Stimulated activated effector memory CD8-positive, alpha-beta T cell treated with anti-CD3 and anti-CD28 coated beads, Interleukin-12 subunit alpha, Interleukin-12 subunit beta, amount 100 ng/mL, for 72 hours (primary cell): ENCODE measurements at regions not wholly inside any gene's neighbourhood (a gene's known extent, or its start where the extent isn't known, plus 50 kb on each side); places are given as distances from the start of the nearest gene placed in this dataset.

Experiments
- ATAC-seq: fragments of 150-1000 bp; cut with Tn5 transposase; 2 replicates; pipeline ENCODE4 v1.10.0; 2021
- DNase-seq, 2 donors: peaks; one replicate each; pipeline ENCODE4 v3.0.0; 2021 to 2022; ENCODE audit warnings: low spot score in 2 of 2
- H3K27ac Mint-ChIP-seq: one replicate; pipeline ENCODE4 v1.8.0; 2022; ENCODE audit warnings: mild to moderate bottlenecking, mixed read lengths
- H3K36me3 Mint-ChIP-seq: one replicate; pipeline ENCODE4 v1.8.0; 2022; ENCODE audit warnings: mild to moderate bottlenecking, mixed read lengths
- H3K4me1 Mint-ChIP-seq: one replicate; pipeline ENCODE4 v1.8.0; 2022; ENCODE audit warnings: mixed read lengths
- H3K4me3 Mint-ChIP-seq: one replicate; pipeline ENCODE4 v1.8.0; 2022; ENCODE audit warnings: mild to moderate bottlenecking, mixed read lengths
- H3K9me3 Mint-ChIP-seq: one replicate; pipeline ENCODE4 v1.8.0; 2022; ENCODE audit warnings: mixed read lengths

DNA sequence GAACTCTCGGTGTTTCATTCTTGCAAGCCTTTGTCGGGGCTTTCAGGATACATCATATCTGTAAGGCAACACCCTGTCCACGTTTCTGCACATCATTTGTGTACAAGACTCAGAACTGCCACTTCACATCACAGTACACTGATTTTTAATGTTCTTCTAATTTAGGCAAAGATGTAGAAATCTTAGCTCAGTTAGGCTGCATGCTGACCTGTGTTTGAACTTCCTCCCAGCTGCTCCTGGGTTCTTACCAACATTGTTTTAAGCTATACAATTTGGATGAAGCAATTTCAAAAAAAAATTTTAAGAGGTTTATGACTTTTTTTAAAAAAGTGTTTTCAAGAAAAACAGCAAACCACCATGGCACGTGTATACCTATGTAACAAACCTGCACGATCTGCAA is 1047.9 kb upstream of the SLC10A2 start:
- H3K4me3 Mint-ChIP-seq = no peak overlapping the region
- no peak overlapping the region for H3K27ac Mint-ChIP-seq
- no peak for DNase-seq
- peaks cover 5% of the 10 kb centered on the region for H3K9me3 Mint-ChIP-seq
- H3K36me3 Mint-ChIP-seq = no peaks in the 10 kb centered on the region
- ATAC-seq = no peak
- no peaks in the 10 kb centered on the region for H3K4me1 Mint-ChIP-seq

DNA sequence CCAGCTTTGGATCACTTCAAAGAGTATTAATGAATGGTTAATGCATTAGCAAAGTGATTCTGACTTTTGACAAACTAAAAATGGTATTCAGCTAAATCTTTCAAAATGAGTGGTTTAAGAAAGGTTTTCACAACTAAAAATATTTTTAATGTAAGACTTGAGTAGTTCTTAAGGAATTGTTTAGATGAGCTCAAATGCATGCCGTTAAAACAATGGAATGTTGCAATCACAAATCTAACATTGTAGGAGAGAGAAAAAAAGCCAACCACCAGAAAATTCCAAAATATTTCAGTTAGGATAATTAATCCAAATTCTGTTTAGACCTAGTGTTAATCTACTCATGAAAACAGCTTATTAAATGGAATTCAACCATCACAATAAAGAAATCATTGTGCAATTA is 1044.8 kb upstream of the SLC10A2 start:
- H3K9me3 Mint-ChIP-seq = peaks cover 7% of the 10 kb centered on the region
- no peak overlapping the region for H3K4me3 Mint-ChIP-seq
- DNase-seq (no peak), ATAC-seq (no peak)
- H3K36me3 Mint-ChIP-seq = no peaks in the 10 kb centered on the region
- H3K4me1 Mint-ChIP-seq = no peaks in the 10 kb centered on the region
- H3K27ac Mint-ChIP-seq = no peak overlapping the region

DNA sequence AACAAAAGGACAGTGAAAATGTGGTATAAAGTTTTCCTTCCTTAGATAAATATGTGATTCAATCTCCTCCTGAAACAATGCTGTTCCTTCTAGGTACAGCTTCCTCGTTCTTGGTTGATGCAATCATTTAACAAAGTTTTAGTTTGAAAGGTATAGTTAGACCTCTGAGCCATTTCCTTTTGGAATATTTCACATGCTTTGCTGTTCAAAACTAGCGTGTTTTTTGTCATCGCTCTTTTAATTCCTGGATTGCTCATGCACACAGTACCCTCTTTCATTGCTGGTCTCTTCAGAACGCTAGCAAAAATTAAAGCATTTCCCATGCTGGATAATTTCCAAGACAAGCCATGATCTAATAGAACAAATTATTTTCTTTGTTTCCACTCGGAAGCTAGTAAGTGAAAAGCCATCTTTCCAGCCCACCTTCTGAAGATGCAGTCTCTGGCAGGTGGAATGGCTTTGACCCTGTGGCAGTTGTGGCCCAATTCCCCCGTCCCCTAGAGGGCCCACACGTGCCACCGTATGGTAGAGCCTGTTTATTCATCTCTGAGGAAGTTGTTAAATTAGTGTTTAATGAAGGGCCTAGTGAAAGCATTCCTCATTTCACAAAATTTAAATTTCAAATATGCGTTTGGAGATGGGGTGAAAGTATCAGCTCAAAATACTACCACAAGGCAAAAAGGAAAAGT is 1040.6 kb upstream of the SLC10A2 start:
- H3K4me1 Mint-ChIP-seq = no peaks in the 10 kb centered on the region

GRCh38 chr13:104105418-104106355 is 1039.5 kb upstream of the SLC10A2 start:
- Mint-ChIP-seq H3K9me3 (peaks cover 23% of the 10 kb centered on the region), H3K36me3 (no peaks in the 10 kb centered on the region), H3K4me1 (no peaks in the 10 kb centered on the region), H3K27ac (no peak overlapping the region), H3K4me3 (no peak overlapping the region)
- DNase-seq (no peak), ATAC-seq (no peak)

More for the DNA sequence above, 1040.6 kb upstream of the SLC10A2 start:
- Mint-ChIP-seq H3K9me3 (peaks cover 22% of the 10 kb centered on the region), H3K27ac (no peak overlapping the region), H3K36me3 (no peaks in the 10 kb centered on the region), H3K4me3 (no peak overlapping the region)
- no peak for ATAC-seq
- DNase-seq = no peak

GRCh38 chr13:104099750-104100149 is 1033.5 kb upstream of the SLC10A2 start:
- H3K27ac Mint-ChIP-seq = no peak overlapping the region
- H3K4me3 Mint-ChIP-seq = no peak overlapping the region
- H3K9me3 Mint-ChIP-seq = peaks cover 25% of the 10 kb centered on the region
- H3K36me3 Mint-ChIP-seq = no peaks in the 10 kb centered on the region
- DNase-seq = no peak
- no peaks in the 10 kb centered on the region for H3K4me1 Mint-ChIP-seq
- no peak for ATAC-seq

DNA sequence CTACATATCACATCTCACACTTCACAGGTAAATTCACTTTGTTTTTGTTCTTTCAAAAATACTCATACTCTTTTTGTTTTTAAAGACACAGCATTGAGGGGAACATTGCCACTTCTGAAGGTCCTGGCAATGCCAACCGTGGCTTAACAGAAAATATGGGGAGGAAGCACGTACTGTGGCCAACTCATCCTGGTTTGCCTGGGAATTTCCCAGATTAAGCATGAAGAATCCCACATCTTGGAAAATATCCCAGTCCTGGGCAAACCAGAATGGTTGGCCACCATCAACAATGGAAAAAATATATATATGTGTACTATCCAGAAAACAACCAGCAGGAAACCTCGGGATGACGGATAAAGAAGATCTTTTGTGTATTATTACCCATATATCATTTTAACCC is 1032.2 kb upstream of the SLC10A2 start:
- Mint-ChIP-seq H3K27ac (no peak overlapping the region), H3K36me3 (no peaks in the 10 kb centered on the region), H3K4me1 (no peaks in the 10 kb centered on the region), H3K9me3 (peaks cover 26% of the 10 kb centered on the region), H3K4me3 (no peak overlapping the region)
- ATAC-seq (no peak), DNase-seq (no peak)

GRCh38 chr13:104086759-104087158 is 1020.5 kb upstream of the SLC10A2 start:
- peaks cover 10% of the 10 kb centered on the region for H3K9me3 Mint-ChIP-seq
- no peaks in the 10 kb centered on the region for H3K36me3 Mint-ChIP-seq
- ATAC-seq (no peak), DNase-seq (no peak)
- no peaks in the 10 kb centered on the region for H3K4me1 Mint-ChIP-seq
- no peak overlapping the region for H3K4me3 Mint-ChIP-seq
- H3K27ac Mint-ChIP-seq = no peak overlapping the region

DNA sequence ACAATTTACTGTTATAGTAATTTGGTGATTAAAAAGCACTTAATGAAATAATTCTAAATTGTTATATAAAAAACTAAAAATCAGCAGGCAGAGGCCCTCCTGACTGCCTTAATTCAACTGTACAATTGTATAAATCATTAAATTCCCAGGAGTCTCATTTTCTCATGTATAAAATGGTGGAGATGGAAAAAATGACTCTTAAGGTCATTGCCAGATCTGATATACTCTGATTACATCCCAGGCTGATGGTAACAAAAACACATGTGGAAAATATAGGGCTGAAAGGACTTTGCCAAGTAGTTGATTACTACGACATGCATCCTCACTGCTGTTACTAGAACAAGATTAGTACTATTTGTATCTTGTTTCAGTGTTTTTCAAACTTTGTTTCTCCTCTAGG is 1020.0 kb upstream of the SLC10A2 start:
- H3K36me3 Mint-ChIP-seq = no peaks in the 10 kb centered on the region
- no peak overlapping the region for H3K4me3 Mint-ChIP-seq
- H3K27ac Mint-ChIP-seq = no peak overlapping the region
- DNase-seq (no peak), ATAC-seq (no peak)
- H3K4me1 Mint-ChIP-seq = no peaks in the 10 kb centered on the region
- peaks cover 10% of the 10 kb centered on the region for H3K9me3 Mint-ChIP-seq

DNA sequence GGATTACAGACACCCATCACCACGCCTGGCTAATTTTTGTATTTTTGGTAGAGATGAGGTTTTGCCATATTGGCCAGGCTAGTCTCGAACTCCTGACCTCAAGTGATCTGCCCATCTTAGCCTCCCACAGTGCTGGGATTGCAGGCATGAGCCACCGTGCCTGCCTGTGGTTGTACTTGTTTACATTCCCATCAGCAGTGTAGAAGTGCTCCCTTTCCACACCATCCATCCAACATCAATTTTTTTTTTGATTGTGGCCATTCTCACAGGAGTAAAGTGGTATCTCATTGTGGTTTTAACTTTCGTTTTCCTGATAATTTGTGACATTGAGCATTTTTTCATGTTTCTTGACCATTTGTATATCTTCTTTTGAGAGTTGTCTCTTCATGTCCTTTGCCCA is 1019.4 kb upstream of the SLC10A2 start:
- Mint-ChIP-seq H3K9me3 (peaks cover 10% of the 10 kb centered on the region), H3K27ac (no peak overlapping the region), H3K36me3 (no peaks in the 10 kb centered on the region), H3K4me3 (no peak overlapping the region), H3K4me1 (no peaks in the 10 kb centered on the region)
- no peak for ATAC-seq
- DNase-seq = no peak

- DNase-seq = no peak
- Mint-ChIP-seq H3K4me3 (no peak overlapping the region), H3K9me3 (peaks cover 14% of the 10 kb centered on the region), H3K36me3 (no peaks in the 10 kb centered on the region), H3K27ac (no peak overlapping the region), H3K4me1 (no peaks in the 10 kb centered on the region)
- ATAC-seq = no peak
Observed at GRCh38 chr13:104074326-104074725, 1008.1 kb upstream of the SLC10A2 start.

- H3K4me3 Mint-ChIP-seq = no peak overlapping the region
- H3K9me3 Mint-ChIP-seq = peaks cover 14% of the 10 kb centered on the region
- DNase-seq = no peak
- no peak overlapping the region for H3K27ac Mint-ChIP-seq
- H3K36me3 Mint-ChIP-seq = no peaks in the 10 kb centered on the region
- ATAC-seq = no peak
- no peaks in the 10 kb centered on the region for H3K4me1 Mint-ChIP-seq
Observed at GRCh38 chr13:104071806-104072205, 1005.6 kb upstream of the SLC10A2 start.

- no peak for ATAC-seq
- Mint-ChIP-seq H3K36me3 (no peaks in the 10 kb centered on the region), H3K9me3 (peaks cover 10% of the 10 kb centered on the region), H3K27ac (no peak overlapping the region), H3K4me1 (no peaks in the 10 kb centered on the region), H3K4me3 (no peak overlapping the region)
- DNase-seq = no peak
Observed at GRCh38 chr13:104065328-104065727, 999.1 kb upstream of the SLC10A2 start.

DNA sequence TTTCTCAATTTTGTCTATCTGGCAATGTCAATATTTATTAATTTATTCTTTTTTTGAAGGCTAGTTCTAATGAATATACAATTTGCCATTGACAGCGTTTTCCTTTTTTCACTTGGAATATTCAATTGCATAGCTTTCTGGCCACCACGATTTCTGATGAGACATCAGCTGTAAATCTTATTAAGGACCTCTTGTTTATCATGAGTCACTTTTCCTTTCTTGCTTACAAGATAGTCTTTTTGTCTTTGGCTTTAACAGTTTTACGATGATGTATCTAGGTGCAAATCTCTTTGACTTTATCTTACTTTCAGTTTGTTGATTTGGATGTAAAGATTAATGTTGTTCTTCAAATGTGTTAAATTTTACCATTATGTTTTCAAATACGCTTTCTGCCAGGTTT is 991.6 kb upstream of the SLC10A2 start:
- Mint-ChIP-seq H3K4me3 (no peak overlapping the region), H3K36me3 (no peaks in the 10 kb centered on the region), H3K4me1 (no peaks in the 10 kb centered on the region), H3K27ac (no peak overlapping the region), H3K9me3 (peaks cover 25% of the 10 kb centered on the region)
- DNase-seq (no peak), ATAC-seq (no peak)

DNA sequence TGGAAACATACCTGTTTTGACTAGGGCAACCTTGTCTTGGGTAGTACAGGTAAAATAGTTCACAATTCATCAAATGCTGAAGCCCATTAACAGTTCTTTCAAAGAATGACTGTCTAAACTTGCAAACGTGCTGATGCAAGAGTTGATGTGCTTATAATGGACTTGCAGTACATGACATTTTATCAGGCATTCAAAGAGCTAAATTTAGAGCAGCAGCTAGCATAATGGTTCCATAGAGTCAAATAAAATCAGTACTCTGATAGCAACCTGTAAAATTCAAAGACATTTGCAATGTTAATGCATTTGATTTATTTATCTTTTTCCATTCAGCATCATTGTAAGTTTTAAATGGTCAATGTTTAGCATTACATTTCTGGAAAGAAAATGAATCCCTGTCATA is 979.7 kb upstream of the SLC10A2 start:
- H3K4me3 Mint-ChIP-seq = no peak overlapping the region
- no peaks in the 10 kb centered on the region for H3K4me1 Mint-ChIP-seq
- no peak overlapping the region for H3K27ac Mint-ChIP-seq
- H3K9me3 Mint-ChIP-seq = peaks cover 18% of the 10 kb centered on the region
- H3K36me3 Mint-ChIP-seq = no peaks in the 10 kb centered on the region
- DNase-seq (no peak), ATAC-seq (no peak)

GRCh38 chr13:104043184-104043583 is 977.0 kb upstream of the SLC10A2 start:
- no peak overlapping the region for H3K27ac Mint-ChIP-seq
- DNase-seq (no peak), ATAC-seq (no peak)
- no peak overlapping the region for H3K4me3 Mint-ChIP-seq
- peaks cover 16% of the 10 kb centered on the region for H3K9me3 Mint-ChIP-seq
- H3K4me1 Mint-ChIP-seq = no peaks in the 10 kb centered on the region
- H3K36me3 Mint-ChIP-seq = no peaks in the 10 kb centered on the region

- H3K4me3 Mint-ChIP-seq = no peak overlapping the region
- no peak for DNase-seq
- ATAC-seq = no peak
- H3K36me3 Mint-ChIP-seq = no peaks in the 10 kb centered on the region
- no peak overlapping the region for H3K27ac Mint-ChIP-seq
- peaks cover 7% of the 10 kb centered on the region for H3K9me3 Mint-ChIP-seq
- no peaks in the 10 kb centered on the region for H3K4me1 Mint-ChIP-seq
Observed at GRCh38 chr13:104034891-104035290, 968.7 kb upstream of the SLC10A2 start.
